Coronary artery (tissue), 2 donors: ENCODE measurements at regions not wholly inside any gene's neighbourhood (a gene's known extent, or its start where the extent isn't known, plus 50 kb on each side); places are given as distances from the start of the nearest gene placed in this dataset.

Experiments
- DNase-seq: peaks from one replicate; pipeline ENCODE4 v3.0.0-alpha.2; 2017; ENCODE audit warnings: low spot score
- H3K27ac ChIP-seq, 2 donors: fragments of 200-600 bp; sonication (generic); one replicate each; pipeline ENCODE4 v1.5.1; 2016 to 2019
- H3K4me3 ChIP-seq: fragments of 200-600 bp; sonication (generic); 2 replicates; pipeline ENCODE4 v1.5.1; 2016; ENCODE audit warnings: mild to moderate bottlenecking, moderate library complexity
- TF ChIP-seq, protein P1 (sequence below): fragments of 200-600 bp; sonication (generic); IDR thresholded peaks from one replicate; pipeline ENCODE4 v1.5.1; 2019; ENCODE audit warnings: antibody characterized with exemption

DNA sequence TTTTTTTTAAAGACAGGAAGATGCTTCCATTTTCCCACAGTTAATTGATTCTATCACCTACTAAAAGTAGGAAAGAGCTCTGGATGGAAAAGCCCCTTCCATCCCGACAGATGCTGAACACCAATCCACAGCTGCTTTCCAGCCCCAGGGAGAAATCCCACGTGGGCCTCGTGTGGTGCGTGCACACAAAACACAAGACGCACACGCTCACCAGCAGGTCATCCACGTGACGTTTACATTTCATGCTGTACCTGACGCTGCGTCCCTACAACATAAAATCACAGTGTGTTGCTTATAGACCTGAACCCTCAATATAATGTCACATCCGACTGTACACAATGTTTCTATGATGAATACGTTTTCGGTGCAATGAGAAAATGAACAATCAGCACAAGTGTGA is 50.2 kb upstream of the DACT2 start:
- TF ChIP-seq, protein P1, sequence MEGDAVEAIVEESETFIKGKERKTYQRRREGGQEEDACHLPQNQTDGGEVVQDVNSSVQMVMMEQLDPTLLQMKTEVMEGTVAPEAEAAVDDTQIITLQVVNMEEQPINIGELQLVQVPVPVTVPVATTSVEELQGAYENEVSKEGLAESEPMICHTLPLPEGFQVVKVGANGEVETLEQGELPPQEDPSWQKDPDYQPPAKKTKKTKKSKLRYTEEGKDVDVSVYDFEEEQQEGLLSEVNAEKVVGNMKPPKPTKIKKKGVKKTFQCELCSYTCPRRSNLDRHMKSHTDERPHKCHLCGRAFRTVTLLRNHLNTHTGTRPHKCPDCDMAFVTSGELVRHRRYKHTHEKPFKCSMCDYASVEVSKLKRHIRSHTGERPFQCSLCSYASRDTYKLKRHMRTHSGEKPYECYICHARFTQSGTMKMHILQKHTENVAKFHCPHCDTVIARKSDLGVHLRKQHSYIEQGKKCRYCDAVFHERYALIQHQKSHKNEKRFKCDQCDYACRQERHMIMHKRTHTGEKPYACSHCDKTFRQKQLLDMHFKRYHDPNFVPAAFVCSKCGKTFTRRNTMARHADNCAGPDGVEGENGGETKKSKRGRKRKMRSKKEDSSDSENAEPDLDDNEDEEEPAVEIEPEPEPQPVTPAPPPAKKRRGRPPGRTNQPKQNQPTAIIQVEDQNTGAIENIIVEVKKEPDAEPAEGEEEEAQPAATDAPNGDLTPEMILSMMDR = no peak
- Histone ChIP-seq H3K27ac (no peak overlapping the region), H3K4me3 (no peak overlapping the region)
- DNase-seq = no peak

- H3K27ac ChIP-seq = no peak overlapping the region
- TF ChIP-seq, protein P1 = peak; percentile 91
- no peak overlapping the region for H3K4me3 ChIP-seq
- DNase-seq = peak; percentile 85
Observed at GRCh38 chr6:168370310-168370991, 50.9 kb upstream of the DACT2 start.

DNA sequence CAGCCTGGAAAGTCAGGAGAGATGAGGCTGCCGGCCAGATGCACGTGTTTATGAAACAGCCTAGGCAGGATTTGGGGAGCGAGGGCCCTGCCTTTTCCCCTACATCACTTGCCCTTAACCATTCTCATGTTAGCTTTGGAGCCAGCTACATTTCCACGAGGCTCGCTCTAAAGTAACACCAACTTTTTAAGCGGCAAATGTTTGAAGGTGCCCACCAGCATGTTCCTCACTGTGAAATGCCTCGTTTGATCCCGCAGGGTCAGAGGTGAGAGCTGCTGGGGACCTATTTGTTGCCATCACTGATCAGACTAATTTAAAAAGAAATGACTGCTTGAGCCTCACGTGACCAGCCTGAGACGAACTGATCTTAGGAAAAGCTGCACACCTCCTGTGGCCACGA is 51.6 kb upstream of the DACT2 start:
- no peak for DNase-seq
- Histone ChIP-seq H3K27ac (no peak overlapping the region), H3K4me3 (no peak overlapping the region)
- TF ChIP-seq, protein P1 = no peak

GRCh38 chr6:168371618-168371980 is 52.0 kb upstream of the DACT2 start:
- no peak overlapping the region for H3K4me3 ChIP-seq
- no peak overlapping the region for H3K27ac ChIP-seq
- no peak for DNase-seq
- TF ChIP-seq, protein P1 = no peak

DNA sequence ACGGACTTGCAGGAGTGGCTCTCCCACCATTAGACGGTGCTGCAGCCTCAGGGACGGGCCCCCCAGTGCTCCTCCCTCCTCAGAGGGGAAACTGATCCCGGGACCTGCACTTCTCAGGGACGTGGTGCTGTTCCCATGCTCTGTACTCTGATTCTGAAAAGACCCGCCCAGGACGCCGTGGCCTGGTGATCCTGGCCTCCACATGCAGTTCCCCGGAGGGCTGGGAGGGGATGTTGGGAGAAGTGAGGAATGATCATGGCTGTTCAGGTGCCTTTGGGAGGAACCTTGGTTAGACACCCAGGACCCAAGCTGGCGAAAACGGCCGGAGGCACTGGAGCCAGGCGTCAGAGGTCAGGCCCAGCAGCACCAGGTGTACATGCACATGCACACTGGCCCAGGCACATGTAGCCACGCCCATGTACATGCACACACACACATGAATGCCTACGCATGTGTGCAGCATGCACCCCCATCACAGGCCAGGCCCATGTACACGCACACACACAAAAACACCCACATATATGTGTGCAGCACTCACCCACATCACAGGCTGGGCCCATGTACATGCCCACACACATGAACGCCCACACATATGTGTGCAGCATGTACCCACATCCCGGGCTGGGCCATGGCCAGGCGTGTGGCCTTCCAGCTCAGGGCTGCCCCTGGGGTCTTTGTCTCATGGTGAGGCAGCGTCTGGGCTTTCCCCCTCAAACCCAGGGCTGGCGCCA is 52.6 kb upstream of the DACT2 start:
- Histone ChIP-seq H3K4me3 (no peak overlapping the region), H3K27ac (no peak overlapping the region)
- TF ChIP-seq, protein P1 = no peak
- DNase-seq = no peak

DNA sequence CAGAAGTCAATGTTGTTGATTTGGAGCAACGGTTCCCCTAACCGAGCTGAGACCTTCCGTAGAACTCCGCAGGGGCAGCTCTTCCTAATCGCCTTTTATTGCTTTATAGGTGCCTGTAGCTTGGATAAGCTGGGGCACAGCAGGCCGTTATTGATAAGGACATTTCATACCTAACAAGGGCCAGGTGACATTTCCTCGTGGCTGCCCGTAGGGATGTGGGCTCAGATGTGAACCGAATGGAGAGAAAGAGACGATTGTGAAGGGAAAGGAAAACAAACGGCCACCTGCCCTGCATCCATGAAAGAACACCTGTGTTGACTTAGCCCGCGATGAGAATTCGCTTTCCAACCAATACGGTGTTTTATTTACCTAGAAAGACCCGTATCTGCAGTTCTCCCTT is 53.3 kb upstream of the DACT2 start:
- DNase-seq = no peak
- Histone ChIP-seq H3K4me3 (no peak overlapping the region), H3K27ac (no peak overlapping the region)
- TF ChIP-seq, protein P1 = no peak

DNA sequence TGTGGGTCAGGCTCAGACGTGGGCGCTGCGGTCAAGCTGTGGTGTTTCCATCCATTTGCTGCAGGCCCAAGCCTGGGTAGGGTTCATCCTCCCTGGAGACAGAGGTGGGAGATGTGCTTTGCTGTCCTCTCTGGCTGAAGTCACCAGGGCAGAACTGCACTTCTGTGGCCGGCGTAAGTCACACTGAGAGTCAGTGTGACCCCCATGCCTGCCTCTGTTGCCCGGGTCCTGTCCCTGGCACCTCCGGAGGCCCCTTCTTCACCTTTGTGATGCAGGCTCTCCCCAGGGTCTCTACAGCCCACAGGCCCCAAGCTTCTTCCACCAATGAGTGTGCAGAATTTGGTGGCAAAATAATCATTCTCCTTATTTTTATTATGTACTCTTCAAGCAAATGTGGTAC is 53.8 kb upstream of the DACT2 start:
- no peak for DNase-seq
- no peak overlapping the region for H3K4me3 ChIP-seq
- TF ChIP-seq, protein P1 = no peak
- no peak overlapping the region for H3K27ac ChIP-seq
